ENCODE measurements at regions not wholly inside any gene's neighbourhood (a gene's known extent, or its start where the extent isn't known, plus 50 kb on each side); places are given as distances from the start of the nearest gene placed in this dataset.

DNA sequence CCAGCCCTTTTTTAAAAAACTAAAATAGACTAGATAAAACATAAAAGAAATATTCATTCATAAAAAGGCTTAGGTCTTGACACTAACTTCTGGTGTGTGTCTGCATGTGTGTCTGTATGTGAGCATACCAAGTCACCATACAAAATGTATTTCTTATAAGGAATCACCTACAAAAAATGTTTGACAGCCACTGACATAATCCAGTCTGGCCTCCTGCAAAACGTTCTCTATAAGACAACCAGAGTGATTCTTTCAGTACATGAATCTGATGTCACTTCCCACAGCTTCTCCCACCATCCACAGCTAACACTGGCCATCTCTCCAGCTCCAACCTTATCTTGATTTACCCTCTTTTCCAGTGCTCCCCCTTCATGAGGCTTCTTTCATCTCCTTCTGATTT, 192.3 kb downstream of the TLE1 start:
- Histone ChIP-seq H3K36me3 (ENCODE audit: control insufficient read depth, insufficient read depth, low read length) (no peaks in the 10 kb centered on the region), H3K27me3 (ENCODE audit: control insufficient read depth, insufficient read depth, low read length) (no peaks in the 10 kb centered on the region), H3K4me3 (ENCODE audit: low read depth, low read length) (no peak overlapping the region)
- TF ChIP-seq, protein P1, sequence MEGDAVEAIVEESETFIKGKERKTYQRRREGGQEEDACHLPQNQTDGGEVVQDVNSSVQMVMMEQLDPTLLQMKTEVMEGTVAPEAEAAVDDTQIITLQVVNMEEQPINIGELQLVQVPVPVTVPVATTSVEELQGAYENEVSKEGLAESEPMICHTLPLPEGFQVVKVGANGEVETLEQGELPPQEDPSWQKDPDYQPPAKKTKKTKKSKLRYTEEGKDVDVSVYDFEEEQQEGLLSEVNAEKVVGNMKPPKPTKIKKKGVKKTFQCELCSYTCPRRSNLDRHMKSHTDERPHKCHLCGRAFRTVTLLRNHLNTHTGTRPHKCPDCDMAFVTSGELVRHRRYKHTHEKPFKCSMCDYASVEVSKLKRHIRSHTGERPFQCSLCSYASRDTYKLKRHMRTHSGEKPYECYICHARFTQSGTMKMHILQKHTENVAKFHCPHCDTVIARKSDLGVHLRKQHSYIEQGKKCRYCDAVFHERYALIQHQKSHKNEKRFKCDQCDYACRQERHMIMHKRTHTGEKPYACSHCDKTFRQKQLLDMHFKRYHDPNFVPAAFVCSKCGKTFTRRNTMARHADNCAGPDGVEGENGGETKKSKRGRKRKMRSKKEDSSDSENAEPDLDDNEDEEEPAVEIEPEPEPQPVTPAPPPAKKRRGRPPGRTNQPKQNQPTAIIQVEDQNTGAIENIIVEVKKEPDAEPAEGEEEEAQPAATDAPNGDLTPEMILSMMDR (IDR thresholded peaks at IDR 0.05; ENCODE audit: insufficient read depth, low read length, poor library complexity, severe bottlenecking): no peak
- DNase-seq (ENCODE audit: low read depth): no peak

DNA sequence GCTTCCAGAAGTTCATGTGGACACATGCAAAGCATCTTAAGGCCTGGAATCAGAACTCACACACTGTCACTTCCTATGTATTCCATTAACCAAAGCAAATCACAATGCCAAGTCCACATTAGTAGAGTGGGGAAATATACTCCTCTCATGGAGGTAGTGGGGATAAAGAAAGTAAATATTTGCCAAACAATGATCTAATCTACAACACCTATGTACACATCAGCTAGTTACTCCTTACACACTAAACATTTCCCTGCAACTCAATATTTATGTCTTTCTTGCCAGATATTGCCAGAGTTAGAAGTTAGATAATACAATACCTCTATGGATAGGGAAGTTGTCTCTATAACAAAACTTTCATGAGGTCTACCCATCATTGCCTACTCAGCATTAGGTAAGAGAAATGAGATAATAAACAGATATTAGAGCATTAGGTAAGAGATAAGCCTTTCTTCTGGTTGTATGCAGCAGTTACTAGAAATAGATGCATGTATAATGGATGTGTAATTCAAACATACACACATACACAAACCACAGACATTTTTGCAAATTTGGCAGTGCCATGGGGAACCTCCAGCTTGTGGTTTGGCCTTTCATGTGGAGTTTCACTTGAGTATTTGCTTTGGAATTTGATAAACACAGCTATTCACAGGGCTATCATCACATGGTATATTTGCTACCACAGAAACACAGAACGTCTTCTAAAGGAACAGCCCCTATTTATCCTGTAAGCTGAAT, 196.5 kb downstream of the TLE1 start:
- peak; percentile 78 for DNase-seq (ENCODE audit: low read depth)
- TF ChIP-seq, protein P1 (IDR thresholded peaks at IDR 0.05; ENCODE audit: insufficient read depth, low read length, poor library complexity, severe bottlenecking): no peak
- H3K36me3 ChIP-seq (ENCODE audit: control insufficient read depth, insufficient read depth, low read length): no peaks in the 10 kb centered on the region
- H3K4me3 ChIP-seq (ENCODE audit: low read depth, low read length): no peak overlapping the region
- no peaks in the 10 kb centered on the region for H3K27me3 ChIP-seq (ENCODE audit: control insufficient read depth, insufficient read depth, low read length)

DNA sequence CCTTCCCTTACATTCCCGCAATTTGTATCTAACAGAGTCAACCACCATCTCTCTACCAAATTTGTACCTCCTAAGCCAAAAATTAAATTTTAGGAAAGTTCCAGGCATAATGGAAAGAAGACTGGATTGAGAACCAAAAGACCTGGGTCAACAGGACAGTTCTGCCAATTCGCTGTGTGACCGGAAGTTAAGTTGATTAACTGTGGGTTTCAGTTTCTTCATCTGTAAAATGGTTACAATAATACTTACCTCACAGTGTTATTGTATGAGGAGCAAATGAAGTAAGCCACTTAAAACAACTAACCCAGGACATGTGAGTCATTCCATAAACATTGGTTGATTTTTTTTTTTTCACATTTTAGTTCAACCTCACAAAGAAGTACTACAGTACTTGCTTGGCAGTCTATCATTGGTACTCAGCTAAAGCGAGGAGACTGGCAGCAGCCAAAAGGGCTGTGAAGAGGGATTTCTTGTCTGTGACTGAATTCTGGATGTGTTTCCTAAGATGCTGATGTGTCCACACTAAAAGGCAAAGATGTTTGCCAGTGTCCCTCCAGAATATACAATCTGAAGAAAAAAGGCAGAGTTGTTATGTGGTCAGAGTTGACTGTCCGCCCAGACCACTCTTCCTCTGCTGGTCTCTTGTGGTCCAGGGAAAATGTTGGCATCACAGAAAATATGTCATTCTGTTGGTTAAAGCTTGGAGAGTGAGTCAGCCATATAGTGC, 198.6 kb downstream of the TLE1 start:
- Histone ChIP-seq H3K36me3 (ENCODE audit: control insufficient read depth, insufficient read depth, low read length) (no peaks in the 10 kb centered on the region), H3K4me3 (ENCODE audit: low read depth, low read length) (no peak overlapping the region), H3K27me3 (ENCODE audit: control insufficient read depth, insufficient read depth, low read length) (no peaks in the 10 kb centered on the region)
- TF ChIP-seq, protein P1 (IDR thresholded peaks at IDR 0.05; ENCODE audit: insufficient read depth, low read length, poor library complexity, severe bottlenecking): no peak
- DNase-seq (ENCODE audit: low read depth): peak; percentile 76

DNA sequence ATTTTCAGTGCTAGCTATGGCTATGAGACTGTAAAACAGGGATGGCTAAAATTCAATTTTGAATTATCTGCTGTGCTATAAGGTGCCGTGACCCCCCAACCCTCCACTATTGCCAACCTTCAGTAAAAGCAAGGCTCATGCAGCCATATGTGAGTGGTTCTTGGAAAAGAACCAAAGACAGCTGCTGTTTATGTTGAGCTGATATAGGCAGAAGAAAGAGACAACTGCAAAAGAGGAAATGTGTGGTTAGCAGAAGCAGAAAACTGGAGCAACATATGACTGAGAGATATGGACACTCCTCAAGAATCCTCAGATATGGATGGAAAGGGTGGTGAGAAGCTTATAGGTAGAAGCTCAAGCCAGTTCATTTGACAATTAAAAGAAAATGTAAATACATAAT, 200.3 kb downstream of the TLE1 start:
- TF ChIP-seq, protein P1 (IDR thresholded peaks at IDR 0.05; ENCODE audit: insufficient read depth, low read length, poor library complexity, severe bottlenecking): no peak
- no peaks in the 10 kb centered on the region for H3K36me3 ChIP-seq (ENCODE audit: control insufficient read depth, insufficient read depth, low read length)

DNA sequence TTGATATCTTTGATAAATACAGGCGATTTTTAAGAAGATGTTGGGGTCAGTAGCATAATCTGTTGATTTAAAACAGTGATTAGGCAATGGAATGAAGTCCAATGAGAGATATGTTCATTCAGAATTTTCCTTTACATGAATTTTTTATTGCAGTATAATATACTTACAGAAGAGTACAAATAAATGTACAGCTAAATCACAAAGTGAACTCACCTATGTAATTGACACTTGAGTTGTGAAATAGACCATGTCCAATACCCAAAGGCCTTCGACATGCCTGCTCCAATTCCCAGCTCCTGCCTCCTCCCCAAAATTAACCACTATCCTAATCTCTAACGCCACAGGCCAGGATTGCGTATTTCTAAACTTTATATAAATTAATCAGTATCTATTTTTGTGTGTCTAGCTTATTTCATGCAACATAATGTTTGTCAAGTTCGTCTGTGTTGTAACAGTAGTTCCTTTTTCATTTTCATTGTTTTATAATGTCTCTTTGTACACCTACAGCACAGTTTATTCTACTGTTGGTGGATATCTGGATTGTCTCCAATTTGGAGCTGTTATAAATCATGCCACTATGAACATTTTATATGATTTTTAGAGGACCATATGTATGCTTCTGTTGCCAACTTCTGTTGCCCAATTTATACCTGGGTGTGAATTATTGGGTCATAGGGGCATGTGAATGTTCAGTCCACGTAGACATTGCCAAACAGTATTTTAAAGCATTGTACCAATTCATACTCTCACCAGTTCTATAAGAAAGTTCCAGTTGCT, 208.3 kb downstream of the TLE1 start:
- H3K36me3 ChIP-seq (ENCODE audit: control insufficient read depth, insufficient read depth, low read length): no peaks in the 10 kb centered on the region
- DNase-seq (ENCODE audit: low read depth): no peak
- H3K27me3 ChIP-seq (ENCODE audit: control insufficient read depth, insufficient read depth, low read length): no peaks in the 10 kb centered on the region
- TF ChIP-seq, protein P1 (IDR thresholded peaks at IDR 0.05; ENCODE audit: insufficient read depth, low read length, poor library complexity, severe bottlenecking): no peak
- no peak overlapping the region for H3K4me3 ChIP-seq (ENCODE audit: low read depth, low read length)

More for the DNA sequence above, 200.3 kb downstream of the TLE1 start:
- Histone ChIP-seq H3K4me3 (ENCODE audit: low read depth, low read length) (no peak overlapping the region), H3K27me3 (ENCODE audit: control insufficient read depth, insufficient read depth, low read length) (no peaks in the 10 kb centered on the region)
- no peak for DNase-seq (ENCODE audit: low read depth)

Measured in kidney epithelial cell (primary cell).